B cell (primary cell): ENCODE measurements at regions not wholly inside any gene's neighbourhood (a gene's known extent, or its start where the extent isn't known, plus 50 kb on each side); places are given as distances from the start of the nearest gene placed in this dataset.

Experiments used
- ATAC-seq: fragments of 200-7000 bp; cut with Tn5 transposase; one replicate; pipeline ENCODE4 v1.10.0; 2021; ENCODE audit warnings: low read depth, mild to moderate bottlenecking, moderate number of reproducible peaks, moderate library complexity
- CTCF ChIA-PET: fragments of 350-600 bp; sonication (Branson Sonifier 250); formaldehyde crosslinking; loops from one replicate; lab custom pipeline; 2021; ENCODE audit warnings: antibody characterized with exemption, inconsistent platforms; lab: Charles Lee
- POLR2A ChIA-PET: fragments of 350-600 bp; sonication (Branson Sonifier 250); formaldehyde crosslinking; loops from one replicate; lab custom pipeline; 2021; ENCODE audit warnings: antibody characterized with exemption; lab: Charles Lee
- DNase-seq: peaks from one replicate; pipeline ENCODE4 v3.0.0; 2013
- H2AFZ ChIP-seq: 2 replicates; pipeline ENCODE4 v1.6.1; 2012; ENCODE audit warnings: mild to moderate bottlenecking, low read depth, low read length; ENCODE audit not compliant: insufficient read depth, poor library complexity, severe bottlenecking
- H3K27ac ChIP-seq, 2 donors: 1 replicate in 1 of 2; 2 replicates in 1 of 2; pipeline ENCODE4 v1.5.1; 2012 to 2013; ENCODE audit warnings: low read length in 2 of 2, mild to moderate bottlenecking in 2 of 2, moderate library complexity in 1 of 2
- H3K27me3 ChIP-seq, 4 experiments: fragments of 200-600 bp in 1 of 4; sonication (generic) in 1 of 4; replicated peaks in 1 of 4; 1 replicate in 2 of 4; 2 replicates in 2 of 4; pipeline versions ENCODE4 v1.6.1 to v1.7.0; 2013 to 2016; ENCODE audit warnings: low read length in 3 of 4, mild to moderate bottlenecking in 2 of 4, mixed read lengths in 1 of 4, moderate library complexity in 1 of 4; ENCODE audit not compliant: insufficient read depth in 4 of 4, control insufficient read depth in 3 of 4; ENCODE audit errors: control extremely low read depth in 1 of 4
- H3K36me3 ChIP-seq, 2 experiments: replicated peaks in 1 of 2; 1 replicate in 1 of 2; 2 replicates in 1 of 2; pipeline versions ENCODE4 v1.6.1 to v1.7.1; 2013; ENCODE audit warnings: low read length in 1 of 2; ENCODE audit not compliant: insufficient read depth in 2 of 2, control insufficient read depth in 1 of 2; ENCODE audit errors: control extremely low read depth in 1 of 2, extremely low read depth in 1 of 2
- H3K4me1 ChIP-seq, 2 donors: fragments of 200-600 bp in 1 of 2; sonication (generic) in 1 of 2; 1 replicate in 1 of 2; 2 replicates in 1 of 2; pipeline versions ENCODE4 v1.5.1 to v1.6.1; 2013 to 2017; ENCODE audit warnings: low read length in 2 of 2; ENCODE audit not compliant: control insufficient read depth in 2 of 2, insufficient read depth in 2 of 2
- H3K4me2 ChIP-seq: replicated peaks from 2 replicates; pipeline ENCODE3; 2012; ENCODE audit warnings: mild to moderate bottlenecking, low read depth, low read length; ENCODE audit not compliant: poor library complexity, severe bottlenecking
- H3K4me3 ChIP-seq, 5 experiments: fragments of 200-600 bp in 1 of 5; sonication (generic) in 1 of 5; 1 replicate in 3 of 5; 2 replicates in 2 of 5; pipeline versions ENCODE4 v1.5.1 to v1.7.0; 2011 to 2016; ENCODE audit warnings: low read length in 4 of 5, mild to moderate bottlenecking in 4 of 5, low read depth in 2 of 5, control low read depth in 1 of 5, moderate library complexity in 1 of 5; ENCODE audit not compliant: insufficient read depth in 1 of 5; ENCODE audit errors: control extremely low read depth in 1 of 5, extremely low read depth in 1 of 5
- H3K79me2 ChIP-seq: fragments of 200-600 bp; sonication (generic); one replicate; pipeline ENCODE4 v1.6.0; 2016; ENCODE audit warnings: low read length; ENCODE audit not compliant: control insufficient read depth, insufficient read depth
- H3K9ac ChIP-seq: fragments of 200-600 bp; sonication (generic); 2 replicates; pipeline ENCODE4 v1.6.1; 2017; ENCODE audit warnings: mild to moderate bottlenecking, low read length, moderate library complexity
- H3K9me3 ChIP-seq, 3 donors: one replicate each; pipeline versions ENCODE4 v1.6.1 to v1.7.1; 2013; ENCODE audit warnings: low read length in 2 of 3; ENCODE audit not compliant: control insufficient read depth in 2 of 3, insufficient read depth in 1 of 3; ENCODE audit errors: control extremely low read depth in 1 of 3
- H4K20me1 ChIP-seq: 2 replicates; pipeline ENCODE4 v1.6.0; 2012; ENCODE audit warnings: mild to moderate bottlenecking, low read length; ENCODE audit not compliant: insufficient read depth, control insufficient read depth, poor library complexity, severe bottlenecking
- H3K27ac Mint-ChIP-seq: one replicate; pipeline ENCODE4 v1.8.0; 2021; ENCODE audit warnings: mixed read lengths
- H3K27me3 Mint-ChIP-seq: one replicate; pipeline ENCODE4 v1.8.0; 2021; ENCODE audit warnings: mixed read lengths
- H3K4me1 Mint-ChIP-seq: one replicate; pipeline ENCODE4 v1.8.0; 2021; ENCODE audit warnings: mixed read lengths
- H3K4me3 Mint-ChIP-seq: one replicate; pipeline ENCODE4 v1.8.0; 2021; ENCODE audit warnings: mixed read lengths
- H3K9me3 Mint-ChIP-seq: one replicate; pipeline ENCODE4 v1.8.0; 2022; ENCODE audit warnings: mixed read lengths; ENCODE audit not compliant: insufficient read depth
- EZH2 ChIP-seq: IDR thresholded peaks from 2 replicates; pipeline ENCODE4 v1.6.1; 2012; ENCODE audit warnings: borderline replicate concordance, low read depth, mild to moderate bottlenecking, moderate library complexity, low read length; ENCODE audit not compliant: insufficient read depth, poor library complexity, severe bottlenecking
- WGBS: methylation state at CpG from one replicate; pipeline ENCODE4 v1.1.5; 2013; ENCODE audit warnings: missing lambda C conversion rate; ENCODE audit not compliant: insufficient coverage; 5-methylcytosine and 5-hydroxymethylcytosine counted together
- intact Hi-C: fragments of 100-400 bp; cut with micrococcal nuclease; formaldehyde crosslinking; loops from one replicate; pipeline ENCODE4 v1.10.0; 2022
- TF ChIP-seq, protein P1 (sequence below): fragments of 200-600 bp; IDR thresholded peaks from one replicate; pipeline ENCODE4 v1.8.0; 2022; ENCODE audit warnings: antibody characterized with exemption, mild to moderate bottlenecking

DNA sequence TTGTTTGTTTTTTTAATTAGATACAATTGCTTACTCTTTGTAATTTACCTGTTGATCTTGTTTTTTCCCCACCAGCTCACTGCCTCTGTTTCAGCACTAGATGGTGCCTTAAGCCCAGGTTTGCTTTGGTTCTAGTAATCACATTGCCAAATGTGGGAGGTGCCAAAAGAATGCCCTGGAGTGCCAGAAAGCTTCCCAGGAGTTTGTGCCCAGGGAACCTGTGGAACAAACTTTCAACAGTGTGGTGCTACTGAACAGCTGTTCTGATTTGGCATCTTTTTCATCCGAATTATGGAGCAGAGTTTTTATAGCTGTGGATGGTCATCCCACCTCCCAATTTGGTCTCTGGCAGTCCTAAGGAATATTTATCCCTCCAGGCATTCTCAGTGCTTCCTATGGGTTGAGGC lies 1000.7 kb downstream of the STIM2 start:
- Histone ChIP-seq H3K9ac (no peak overlapping the region), H3K36me3 (no peaks in the 10 kb centered on the region), H3K79me2 (no peaks in the 10 kb centered on the region), H3K27ac (no peak overlapping the region), H3K9me3 (no peaks in the 10 kb centered on the region), H3K4me2 (no peak overlapping the region), H3K4me1 (no peaks in the 10 kb centered on the region), H3K4me3 (no peak overlapping the region), H4K20me1 (no peaks in the 10 kb centered on the region), H2AFZ (no peak overlapping the region), H3K27me3 (no peaks in the 10 kb centered on the region)
- no peak overlapping the region for H3K27ac Mint-ChIP-seq
- ATAC-seq (no peak), DNase-seq (no peak)
- H3K4me3 Mint-ChIP-seq, result no peak overlapping the region
- H3K4me1 Mint-ChIP-seq, result no peaks in the 10 kb centered on the region
- TF ChIP-seq, protein P1, sequence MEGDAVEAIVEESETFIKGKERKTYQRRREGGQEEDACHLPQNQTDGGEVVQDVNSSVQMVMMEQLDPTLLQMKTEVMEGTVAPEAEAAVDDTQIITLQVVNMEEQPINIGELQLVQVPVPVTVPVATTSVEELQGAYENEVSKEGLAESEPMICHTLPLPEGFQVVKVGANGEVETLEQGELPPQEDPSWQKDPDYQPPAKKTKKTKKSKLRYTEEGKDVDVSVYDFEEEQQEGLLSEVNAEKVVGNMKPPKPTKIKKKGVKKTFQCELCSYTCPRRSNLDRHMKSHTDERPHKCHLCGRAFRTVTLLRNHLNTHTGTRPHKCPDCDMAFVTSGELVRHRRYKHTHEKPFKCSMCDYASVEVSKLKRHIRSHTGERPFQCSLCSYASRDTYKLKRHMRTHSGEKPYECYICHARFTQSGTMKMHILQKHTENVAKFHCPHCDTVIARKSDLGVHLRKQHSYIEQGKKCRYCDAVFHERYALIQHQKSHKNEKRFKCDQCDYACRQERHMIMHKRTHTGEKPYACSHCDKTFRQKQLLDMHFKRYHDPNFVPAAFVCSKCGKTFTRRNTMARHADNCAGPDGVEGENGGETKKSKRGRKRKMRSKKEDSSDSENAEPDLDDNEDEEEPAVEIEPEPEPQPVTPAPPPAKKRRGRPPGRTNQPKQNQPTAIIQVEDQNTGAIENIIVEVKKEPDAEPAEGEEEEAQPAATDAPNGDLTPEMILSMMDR, result no peak
- no peak for TF ChIP-seq EZH2
- WGBS, result 83% methylated on average over 1 of the region's 1 CpG
- ChIA-PET POLR2A (no interaction called here), CTCF (no interaction called here)
- no peaks in the 10 kb centered on the region for H3K27me3 Mint-ChIP-seq
- H3K9me3 Mint-ChIP-seq, result no peaks in the 10 kb centered on the region
- intact Hi-C loops, result no loop called here

DNA sequence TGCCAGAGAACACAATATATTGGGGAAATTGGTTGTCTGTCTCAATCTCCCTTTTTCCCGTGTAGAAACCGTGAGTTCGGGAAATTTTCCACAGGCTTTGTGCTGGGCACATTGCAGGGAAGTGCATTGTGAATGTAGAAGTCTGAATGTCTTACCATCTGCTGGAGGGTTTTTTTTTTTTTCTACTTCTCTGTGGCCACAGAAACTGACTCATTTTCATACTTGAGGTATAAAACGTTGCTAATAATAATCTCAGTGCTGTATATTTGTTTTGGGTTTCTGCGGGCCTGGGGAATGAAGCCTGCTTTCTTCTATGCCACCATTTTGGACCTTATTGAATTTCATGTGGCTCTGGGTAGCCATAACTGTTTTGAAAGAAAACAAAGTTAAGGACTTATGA lies 1001.2 kb downstream of the STIM2 start:
- Histone ChIP-seq H3K4me3 (no peak overlapping the region), H4K20me1 (no peaks in the 10 kb centered on the region), H2AFZ (no peak overlapping the region), H3K27me3 (no peaks in the 10 kb centered on the region), H3K36me3 (no peaks in the 10 kb centered on the region), H3K9ac (no peak overlapping the region), H3K4me1 (no peaks in the 10 kb centered on the region), H3K9me3 (no peaks in the 10 kb centered on the region), H3K4me2 (no peak overlapping the region), H3K79me2 (no peaks in the 10 kb centered on the region), H3K27ac (no peak overlapping the region)
- intact Hi-C loops, result loop anchor here (1.0 kb wide), 1 partner anchor 38 kb away; no protein-coding TSS in a partner anchor
- no CpG with 5 or more reads among the region's 5 CpGs for WGBS
- Mint-ChIP-seq H3K27ac (no peak overlapping the region), H3K4me3 (no peak overlapping the region), H3K4me1 (no peaks in the 10 kb centered on the region), H3K9me3 (no peaks in the 10 kb centered on the region), H3K27me3 (no peaks in the 10 kb centered on the region)
- POLR2A ChIA-PET, result no interaction called here
- TF ChIP-seq, protein P1, result no peak
- TF ChIP-seq EZH2, result no peak
- CTCF ChIA-PET, result no interaction called here
- no peak for DNase-seq
- no peak for ATAC-seq
